Thyroid gland (tissue), 4 donors: ENCODE measurements at regions not wholly inside any gene's neighbourhood (a gene's known extent, or its start where the extent isn't known, plus 50 kb on each side); places are given as distances from the start of the nearest gene placed in this dataset.

ENCODE experiments used
- CTCF ChIP-seq, 6 experiments: fragments of 200-600 bp in 3 of 6; fragments of 450-650 bp in 3 of 6; sonication (generic) in 3 of 6; IDR thresholded peaks; one replicate each; pipeline ENCODE4 v1.5.1; 2016 to 2019; ENCODE audit warnings: antibody characterized with exemption in 6 of 6, mild to moderate bottlenecking in 2 of 6, inconsistent platforms in 1 of 6, moderate library complexity in 1 of 6
- POLR2A ChIP-seq, 2 donors: fragments of 450-650 bp; IDR thresholded peaks; one replicate each; pipeline ENCODE4 v1.6.1; 2017; ENCODE audit warnings: antibody characterized with exemption in 2 of 2, mild to moderate bottlenecking in 2 of 2, moderate library complexity in 1 of 2

- TF ChIP-seq CTCF (IDR thresholded peaks at IDR 0.05) (no peak), POLR2A (IDR thresholded peaks at IDR 0.05) (no peak)
Measured at GRCh38 chr2:82182270-82182669, 1877.7 kb upstream of the LRRTM1 start.
